ENCODE measurements at regions not wholly inside any gene's neighbourhood (a gene's known extent, or its start where the extent isn't known, plus 50 kb on each side); places are given as distances from the start of the nearest gene placed in this dataset.
A peak's percentile ranks its signal among the peaks of the same experiment; 100 is the strongest.

DNA sequence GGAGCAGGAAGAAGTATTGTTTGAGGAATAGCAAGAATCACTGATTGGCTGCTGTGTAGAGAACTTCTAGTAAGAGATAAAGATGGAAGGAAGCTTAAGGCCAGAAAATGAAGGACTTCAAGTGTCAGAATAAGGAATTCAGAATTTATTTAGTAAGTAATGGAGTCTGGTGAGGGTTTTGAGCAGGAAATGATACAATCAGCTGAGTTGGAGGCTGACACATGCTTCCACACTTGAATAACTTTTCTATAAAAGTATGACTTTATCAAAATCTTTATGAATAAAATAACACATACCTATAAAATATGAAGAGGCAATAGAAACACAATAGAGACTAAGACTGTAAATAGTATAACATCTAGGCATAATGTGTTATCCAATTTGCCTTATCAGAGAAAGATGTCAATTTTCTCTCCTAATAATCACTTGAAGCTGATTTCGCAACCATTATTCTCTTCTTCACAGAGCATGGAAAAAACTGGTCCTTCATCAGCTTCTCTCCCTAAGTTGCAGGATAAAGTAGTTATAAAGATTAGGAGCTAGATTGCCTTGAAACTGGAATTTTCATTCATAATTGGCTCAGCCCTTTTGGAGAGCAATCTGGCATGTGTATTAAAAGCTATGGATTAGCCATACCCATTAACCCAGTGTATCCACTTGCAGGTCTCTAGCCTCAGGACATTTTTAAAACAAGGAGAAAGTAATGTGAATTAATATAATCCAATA is 143.4 kb downstream of the ZNF608 start:
- ChIA-PET CTCF (no interaction called here), POLR2A (no interaction called here)
- DNase-seq (no peak), ATAC-seq (no peak)
- no peaks in the 10 kb centered on the region for H3K9me3 Mint-ChIP-seq (ENCODE audit: insufficient read depth)
- no peaks in the 10 kb centered on the region for H3K4me1 Mint-ChIP-seq (ENCODE audit: low read depth)
- no peaks in the 10 kb centered on the region for H3K36me3 Mint-ChIP-seq (ENCODE audit: low read depth)
- H3K4me3 Mint-ChIP-seq = no peak overlapping the region
- no peak overlapping the region for H3K27ac Mint-ChIP-seq
- H3K27me3 Mint-ChIP-seq (ENCODE audit: low read depth) = peaks cover 9% of the 10 kb centered on the region

DNA sequence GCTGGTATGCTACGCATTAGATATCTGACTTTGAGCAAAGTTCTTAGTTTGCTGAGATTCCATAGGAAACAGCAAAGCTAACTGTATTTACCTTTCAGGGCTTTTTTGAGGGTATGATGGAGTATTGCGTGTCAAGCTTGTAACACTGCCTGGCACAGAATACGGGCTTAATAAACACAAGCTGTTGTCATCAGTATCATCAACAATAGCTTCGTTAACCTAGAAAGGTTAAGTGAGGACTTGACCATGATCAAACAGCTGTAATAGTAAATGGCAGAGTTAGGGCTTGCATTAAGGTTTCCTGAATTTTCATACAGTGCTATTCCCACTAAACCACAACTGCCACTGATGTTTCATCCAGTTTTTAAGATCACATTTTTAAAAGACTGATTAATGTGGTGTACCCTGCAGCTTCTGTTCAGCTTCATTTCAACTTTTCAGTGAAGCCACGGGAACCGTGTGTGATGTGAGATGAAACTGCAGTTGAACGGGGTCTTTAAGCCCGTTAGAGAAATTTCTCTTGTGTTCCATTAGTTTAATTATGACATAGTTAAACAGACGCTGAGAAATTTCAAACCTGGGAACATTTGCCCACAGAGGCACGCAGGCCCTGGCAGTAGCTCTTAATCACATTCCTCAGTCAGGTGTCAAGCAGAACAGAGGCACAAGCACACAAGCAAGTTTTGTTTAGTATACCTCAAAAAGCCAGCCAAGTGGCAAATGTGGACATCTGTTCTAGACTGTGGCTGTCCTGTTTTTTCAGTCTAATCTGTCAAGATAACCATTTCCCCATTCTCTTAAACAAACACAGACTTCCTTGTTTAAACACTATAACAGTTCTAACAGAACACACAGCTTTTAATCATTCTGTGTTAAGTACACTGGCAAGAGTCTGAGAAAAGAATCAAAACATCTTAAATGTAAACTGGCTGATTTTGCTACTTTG is 147.1 kb downstream of the ZNF608 start:
- ChIA-PET POLR2A (interaction anchor here (0.8 kb wide), 1 partner anchor 49 kb away, joined by 3 read pairs; no protein-coding TSS in a partner anchor), CTCF (no interaction called here)
- DNase-seq (no peak), ATAC-seq (no peak)
- Mint-ChIP-seq H3K9me3 (ENCODE audit: insufficient read depth) (no peaks in the 10 kb centered on the region), H3K27ac (no peak overlapping the region), H3K4me3 (no peak overlapping the region), H3K36me3 (ENCODE audit: low read depth) (no peaks in the 10 kb centered on the region), H3K4me1 (ENCODE audit: low read depth) (no peaks in the 10 kb centered on the region), H3K27me3 (ENCODE audit: low read depth) (peaks cover 9% of the 10 kb centered on the region)

DNA sequence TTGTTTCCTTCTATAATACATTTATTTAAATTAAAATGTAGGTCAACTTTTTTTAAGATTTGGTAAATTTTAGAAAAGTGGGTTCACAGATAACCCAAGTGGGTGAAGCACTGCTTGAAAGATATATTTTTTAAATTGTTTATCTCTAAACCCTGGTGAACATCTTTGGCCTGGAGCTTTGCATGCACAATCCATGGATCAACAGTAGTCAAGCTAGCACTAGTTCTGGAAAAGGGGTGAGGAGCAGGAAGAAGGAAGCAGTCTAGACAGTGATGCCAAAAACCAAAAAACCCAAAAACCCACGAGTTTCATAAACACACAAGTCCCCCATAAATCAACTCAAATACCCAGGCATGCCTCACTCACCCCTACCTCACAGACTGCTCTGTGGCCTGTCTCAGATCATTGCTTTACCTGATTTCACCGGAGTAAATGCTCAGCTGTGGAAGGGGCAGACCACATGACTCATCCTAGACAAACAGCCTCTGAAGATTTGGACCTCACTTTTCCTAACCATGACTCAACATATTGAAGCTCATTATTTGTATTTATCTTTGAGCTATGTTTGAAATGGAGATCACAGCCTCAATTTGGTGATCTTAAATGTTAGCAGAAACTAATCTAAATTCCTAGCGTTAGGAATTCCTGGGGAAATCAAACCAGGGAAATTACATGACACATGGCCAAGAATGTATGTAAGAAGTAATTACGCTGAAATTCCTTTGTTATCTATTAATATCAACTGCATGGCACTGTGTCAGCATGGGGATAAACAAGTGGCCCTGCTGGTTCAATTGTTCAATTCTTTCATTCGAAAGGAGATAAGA is 149.6 kb downstream of the ZNF608 start:
- POLR2A ChIA-PET = no interaction called here
- no peak overlapping the region for H3K27ac Mint-ChIP-seq
- no peak overlapping the region for H3K4me3 Mint-ChIP-seq
- H3K36me3 Mint-ChIP-seq (ENCODE audit: low read depth) = no peaks in the 10 kb centered on the region
- no peaks in the 10 kb centered on the region for H3K9me3 Mint-ChIP-seq (ENCODE audit: insufficient read depth)
- CTCF ChIA-PET = no interaction called here
- no peak for DNase-seq
- H3K27me3 Mint-ChIP-seq (ENCODE audit: low read depth) = peaks cover 5% of the 10 kb centered on the region
- no peak for ATAC-seq
- no peaks in the 10 kb centered on the region for H3K4me1 Mint-ChIP-seq (ENCODE audit: low read depth)

DNA sequence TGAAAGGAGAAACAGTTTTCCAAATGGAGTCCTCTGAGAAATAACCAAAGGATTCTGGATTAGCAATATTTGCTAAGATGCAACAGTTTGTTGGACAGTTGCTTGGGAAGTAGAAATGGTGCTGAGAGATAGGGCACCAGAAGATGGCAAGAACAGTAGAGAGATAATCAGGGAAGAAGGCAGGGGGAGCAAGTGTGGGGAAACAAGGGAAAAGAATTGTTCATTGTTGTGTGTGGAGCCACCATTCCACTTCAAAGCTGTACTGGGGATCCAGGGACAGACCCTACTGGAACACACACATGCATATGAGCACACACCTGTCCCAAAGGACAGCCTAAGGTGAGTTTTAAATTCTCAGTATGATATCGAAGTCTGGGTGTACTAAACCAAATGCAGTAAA is 152.5 kb downstream of the ZNF608 start:
- ATAC-seq = no peak
- no peak overlapping the region for H3K27ac Mint-ChIP-seq
- no peaks in the 10 kb centered on the region for H3K9me3 Mint-ChIP-seq (ENCODE audit: insufficient read depth)
- POLR2A ChIA-PET = no interaction called here
- no peaks in the 10 kb centered on the region for H3K36me3 Mint-ChIP-seq (ENCODE audit: low read depth)
- H3K27me3 Mint-ChIP-seq (ENCODE audit: low read depth) = peaks cover 3% of the 10 kb centered on the region
- CTCF ChIA-PET = no interaction called here
- H3K4me3 Mint-ChIP-seq = no peak overlapping the region
- no peaks in the 10 kb centered on the region for H3K4me1 Mint-ChIP-seq (ENCODE audit: low read depth)
- DNase-seq = no peak

DNA sequence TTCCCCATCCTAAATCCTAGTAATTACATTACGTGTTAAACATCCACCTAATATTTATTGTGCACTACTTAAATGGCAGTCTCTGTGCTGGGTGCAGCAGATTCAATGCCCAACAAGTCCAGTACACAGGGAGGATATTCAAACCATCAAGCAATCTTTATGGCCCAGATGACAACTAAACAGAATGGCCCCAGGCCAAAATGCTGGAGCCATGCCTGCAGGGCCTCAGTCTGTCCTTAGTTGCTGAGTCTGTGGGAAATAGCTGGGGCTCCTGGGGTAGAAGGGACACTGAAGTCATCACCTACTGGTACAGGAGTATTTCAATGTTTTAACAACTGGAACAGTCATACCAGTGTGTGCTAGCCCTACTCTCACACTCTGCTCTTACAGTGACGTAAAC is 153.5 kb downstream of the ZNF608 start:
- Mint-ChIP-seq H3K9me3 (ENCODE audit: insufficient read depth) (no peaks in the 10 kb centered on the region), H3K36me3 (ENCODE audit: low read depth) (no peaks in the 10 kb centered on the region), H3K4me3 (no peak overlapping the region), H3K27ac (no peak overlapping the region), H3K27me3 (ENCODE audit: low read depth) (peaks cover 3% of the 10 kb centered on the region), H3K4me1 (ENCODE audit: low read depth) (no peaks in the 10 kb centered on the region)
- ChIA-PET CTCF (no interaction called here), POLR2A (no interaction called here)
- no peak for DNase-seq
- ATAC-seq = no peak

DNA sequence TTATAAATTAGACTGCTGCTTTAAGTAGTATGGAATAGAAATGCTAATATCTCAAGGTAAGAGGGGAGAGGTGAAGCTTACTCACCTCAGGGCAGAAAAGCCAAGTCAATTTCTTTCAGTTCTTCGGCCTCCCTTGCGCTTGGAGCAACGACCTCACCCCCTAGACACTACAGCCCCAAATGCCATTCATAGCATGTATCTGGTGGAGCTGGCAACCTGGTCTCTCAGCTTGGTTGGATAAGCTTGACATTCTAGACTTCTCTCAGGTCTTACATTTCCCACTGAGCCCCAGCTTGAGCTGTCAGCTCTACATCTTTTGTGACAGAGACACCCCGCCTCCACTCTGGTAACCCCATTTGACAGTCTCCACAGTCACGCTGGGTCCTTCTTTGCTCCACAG is 154.9 kb downstream of the ZNF608 start:
- Mint-ChIP-seq H3K9me3 (ENCODE audit: insufficient read depth) (no peaks in the 10 kb centered on the region), H3K4me1 (ENCODE audit: low read depth) (no peaks in the 10 kb centered on the region), H3K27ac (no peak overlapping the region), H3K27me3 (ENCODE audit: low read depth) (peaks cover 3% of the 10 kb centered on the region), H3K4me3 (no peak overlapping the region), H3K36me3 (ENCODE audit: low read depth) (no peaks in the 10 kb centered on the region)
- no peak for ATAC-seq
- CTCF ChIA-PET = no interaction called here
- DNase-seq = no peak
- POLR2A ChIA-PET = no interaction called here

DNA sequence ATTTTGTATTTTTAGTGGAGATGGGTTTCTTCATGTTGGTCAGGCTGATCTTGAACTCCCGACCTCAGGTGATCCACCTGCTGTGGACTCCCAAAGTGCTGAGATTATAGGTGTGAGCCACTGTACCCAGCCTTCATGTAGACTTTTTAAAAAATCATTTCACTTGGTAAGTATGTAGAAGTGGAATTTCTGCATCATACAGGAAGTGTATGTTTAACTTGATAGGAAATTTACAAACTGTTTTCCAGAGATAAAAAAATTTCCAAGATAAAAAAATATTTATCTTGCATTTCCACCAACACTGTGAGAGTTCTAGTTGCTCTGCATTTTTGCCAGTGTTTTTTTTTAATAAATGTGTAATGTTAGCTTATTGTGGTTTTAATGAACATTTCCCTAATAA is 155.8 kb downstream of the ZNF608 start:
- no peak overlapping the region for H3K27ac Mint-ChIP-seq
- H3K9me3 Mint-ChIP-seq (ENCODE audit: insufficient read depth) = no peaks in the 10 kb centered on the region
- ChIA-PET CTCF (no interaction called here), POLR2A (no interaction called here)
- no peaks in the 10 kb centered on the region for H3K36me3 Mint-ChIP-seq (ENCODE audit: low read depth)
- H3K27me3 Mint-ChIP-seq (ENCODE audit: low read depth) = peaks cover 3% of the 10 kb centered on the region
- DNase-seq = no peak
- no peaks in the 10 kb centered on the region for H3K4me1 Mint-ChIP-seq (ENCODE audit: low read depth)
- ATAC-seq = no peak
- H3K4me3 Mint-ChIP-seq = no peak overlapping the region

DNA sequence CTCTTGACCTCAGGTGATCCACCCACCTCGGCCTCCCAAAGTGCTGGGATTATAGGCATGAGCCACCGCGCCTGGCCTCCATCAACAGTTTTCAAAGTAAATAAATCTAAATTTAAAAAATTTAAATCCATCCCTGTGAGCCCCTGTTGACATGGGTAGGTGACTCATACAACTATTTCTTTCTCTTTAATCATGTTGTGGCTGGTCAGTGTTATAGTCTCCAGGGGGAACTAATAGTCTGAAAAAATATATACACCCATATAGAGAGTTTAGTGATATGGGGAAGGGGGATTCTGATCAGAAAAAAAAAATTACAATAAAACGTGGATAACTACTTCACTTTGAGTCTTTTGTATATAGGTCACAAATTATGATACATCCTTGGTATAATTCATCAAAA is 159.2 kb downstream of the ZNF608 start:
- H3K9me3 Mint-ChIP-seq (ENCODE audit: insufficient read depth) = no peaks in the 10 kb centered on the region
- no peak overlapping the region for H3K27ac Mint-ChIP-seq
- POLR2A ChIA-PET = no interaction called here
- peaks cover 3% of the 10 kb centered on the region for H3K27me3 Mint-ChIP-seq (ENCODE audit: low read depth)
- H3K4me3 Mint-ChIP-seq = no peak overlapping the region
- CTCF ChIA-PET = no interaction called here
- DNase-seq (no peak), ATAC-seq (no peak)
- peaks cover 18% of the 10 kb centered on the region for H3K4me1 Mint-ChIP-seq (ENCODE audit: low read depth)
- no peaks in the 10 kb centered on the region for H3K36me3 Mint-ChIP-seq (ENCODE audit: low read depth)

DNA sequence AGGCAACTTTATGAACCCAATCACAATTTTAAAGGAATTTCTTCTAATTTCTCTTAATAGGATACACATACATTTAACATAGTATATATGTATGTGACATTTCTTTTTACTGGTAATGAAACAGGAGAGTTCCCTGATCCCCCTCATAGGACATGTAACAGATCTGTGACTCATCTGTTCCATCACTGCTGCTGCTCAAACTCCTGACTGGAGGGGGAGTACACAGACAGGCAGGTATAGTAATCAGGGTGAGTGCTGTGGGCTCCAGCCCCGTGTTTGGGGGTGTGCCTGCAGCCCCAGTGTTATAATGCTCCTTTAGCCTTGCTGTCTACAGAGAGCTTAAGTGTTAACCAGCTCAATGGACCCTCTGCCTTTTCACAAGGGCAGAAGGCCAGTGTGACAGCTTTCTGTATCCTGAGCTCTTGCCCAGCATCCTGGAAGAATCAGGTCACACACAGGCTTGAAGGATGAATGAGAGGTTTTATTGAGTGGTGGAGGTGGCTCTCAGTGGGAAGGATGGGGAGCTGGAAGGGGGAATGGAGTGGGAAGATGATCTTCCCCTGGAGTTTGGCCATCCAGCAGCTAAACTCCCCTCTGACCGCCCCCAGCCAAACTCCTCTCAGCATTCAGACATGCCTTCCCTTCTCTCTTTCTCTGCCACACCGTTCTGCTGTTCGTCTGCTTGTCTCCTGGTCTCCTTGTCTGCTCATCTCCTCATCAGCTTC is 161.3 kb downstream of the ZNF608 start:
- DNase-seq (no peak), ATAC-seq (no peak)
- CTCF ChIA-PET = no interaction called here

DNA sequence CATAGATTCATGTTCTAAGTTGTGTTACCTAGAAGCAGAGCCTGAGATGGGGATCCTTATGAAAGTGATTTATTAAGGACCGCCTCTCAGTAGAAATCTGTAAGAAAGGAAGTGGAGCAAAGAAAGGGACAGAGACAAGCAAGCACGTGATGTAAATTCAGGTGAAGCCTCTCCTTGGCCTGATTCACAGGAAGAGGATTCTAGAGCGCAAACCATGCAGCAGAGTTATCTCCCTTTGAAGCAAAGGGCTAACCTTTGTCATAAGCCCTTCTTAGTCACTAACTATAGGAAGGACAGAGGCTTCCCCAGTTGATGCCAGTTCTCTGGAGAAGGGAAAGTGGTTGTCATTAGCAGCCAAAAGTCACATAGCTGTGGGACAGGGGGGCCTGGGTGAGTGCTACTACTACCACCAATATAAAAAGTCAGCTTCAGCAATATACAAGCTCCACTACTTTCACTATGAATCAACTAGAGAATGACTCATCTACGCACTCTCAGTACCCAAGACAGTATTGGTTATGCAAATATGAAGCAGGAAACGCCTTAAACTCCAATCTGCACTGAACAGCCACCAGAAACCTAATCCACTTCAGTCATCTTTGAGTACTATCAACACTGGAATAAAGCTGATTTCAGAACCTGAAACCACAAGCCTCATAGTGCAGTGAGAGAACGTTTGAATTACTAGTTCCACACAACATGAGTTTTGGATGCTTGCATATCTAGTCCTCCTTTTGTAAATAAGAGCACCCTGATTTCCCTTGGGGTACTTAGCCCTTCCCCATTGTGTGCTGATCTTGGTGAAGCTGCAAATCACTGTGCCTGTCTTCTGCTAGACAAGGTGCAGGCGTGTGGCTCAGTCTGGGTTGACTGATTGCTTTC is 162.7 kb downstream of the ZNF608 start:
- Mint-ChIP-seq H3K9me3 (ENCODE audit: insufficient read depth) (no peaks in the 10 kb centered on the region), H3K27ac (peak overlapping the region; percentile 48), H3K4me3 (no peak overlapping the region), H3K27me3 (ENCODE audit: low read depth) (peaks cover 2% of the 10 kb centered on the region), H3K4me1 (ENCODE audit: low read depth) (peaks cover 18% of the 10 kb centered on the region), H3K36me3 (ENCODE audit: low read depth) (no peaks in the 10 kb centered on the region)
- ChIA-PET CTCF (no interaction called here), POLR2A (no interaction called here)
- DNase-seq = peak; percentile 43
- ATAC-seq = peak; percentile 99

More for the DNA sequence above, 161.3 kb downstream of the ZNF608 start:
- Mint-ChIP-seq H3K9me3 (ENCODE audit: insufficient read depth) (no peaks in the 10 kb centered on the region), H3K36me3 (ENCODE audit: low read depth) (no peaks in the 10 kb centered on the region), H3K4me1 (ENCODE audit: low read depth) (peaks cover 18% of the 10 kb centered on the region), H3K27ac (no peak overlapping the region), H3K4me3 (no peak overlapping the region), H3K27me3 (ENCODE audit: low read depth) (peaks cover 5% of the 10 kb centered on the region)
- POLR2A ChIA-PET = interaction anchor here (0.9 kb wide), 1 partner anchor 64 kb away, joined by 3 read pairs; no protein-coding TSS in a partner anchor

DNA sequence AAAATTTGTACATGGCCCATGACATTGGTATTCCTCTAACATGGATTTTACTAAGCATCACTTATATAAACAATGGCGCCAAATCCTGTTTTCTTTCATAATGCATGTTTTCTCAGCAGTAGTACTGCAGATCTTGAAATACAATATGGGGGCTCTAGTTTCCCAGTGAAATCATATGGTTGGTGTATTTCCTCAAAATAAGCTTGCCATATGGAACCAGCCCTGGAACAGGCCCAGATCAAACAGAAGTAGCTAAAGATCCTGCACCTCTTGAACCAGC is 163.9 kb downstream of the ZNF608 start:
- CTCF ChIA-PET = no interaction called here
- H3K4me3 Mint-ChIP-seq = no peak overlapping the region
- H3K36me3 Mint-ChIP-seq (ENCODE audit: low read depth) = no peaks in the 10 kb centered on the region
- ATAC-seq = no peak
- no peaks in the 10 kb centered on the region for H3K9me3 Mint-ChIP-seq (ENCODE audit: insufficient read depth)
- DNase-seq = no peak
- H3K27me3 Mint-ChIP-seq (ENCODE audit: low read depth) = peaks cover 11% of the 10 kb centered on the region
- H3K27ac Mint-ChIP-seq = no peak overlapping the region
- peaks cover 18% of the 10 kb centered on the region for H3K4me1 Mint-ChIP-seq (ENCODE audit: low read depth)
- POLR2A ChIA-PET = no interaction called here

Measured in activated CD8-positive, alpha-beta T cell treated with anti-CD3 and anti-CD28 coated beads, Interleukin-2, amount 10 ng/mL, durations not matched to agents 7 days and 5 days (primary cell).